ENCODE measurements at regions not wholly inside any gene's neighbourhood (a gene's known extent, or its start where the extent isn't known, plus 50 kb on each side); places are given as distances from the start of the nearest gene placed in this dataset.

GRCh38 chr12:67498991-67499390 lies 149.6 kb upstream of the DYRK2 start (continued):
- no peak for TF ChIP-seq NCOR1 (IDR thresholded peaks at IDR 0.05)
- no peak for TF ChIP-seq ARNT (IDR thresholded peaks at IDR 0.05)
- no peak for TF ChIP-seq SNAPC5 (CRISPR knock-in tag; IDR thresholded peaks at IDR 0.05)
- no peak for TF ChIP-seq KHSRP (IDR thresholded peaks at IDR 0.05)
- TF ChIP-seq TAL1 (IDR thresholded peaks at IDR 0.05): no peak
- no peak for TF ChIP-seq CBFA2T2 (conservative IDR thresholded peaks at IDR 0.05)
- TF ChIP-seq SPI1 (IDR thresholded peaks at IDR 0.05; ENCODE audit: borderline replicate concordance, low read depth, low read length): no peak
- no peak for TF ChIP-seq POLR2G (IDR thresholded peaks at IDR 0.05; ENCODE audit: low read depth, low read length)
- no peak for TF ChIP-seq SMC3 (conservative IDR thresholded peaks at IDR 0.05; ENCODE audit: insufficient read depth, low read depth, low read length)

- no peak for FAIRE-seq
- WGBS (ENCODE audit: insufficient coverage, low coverage, missing lambda C conversion rate): 0% methylated on average over 2 of the region's 2 CpGs
These were observed 147.2 kb upstream of the DYRK2 start for GRCh38 chr12:67501362-67501761.

More at GRCh38 chr12:67501362-67501761, 147.2 kb upstream of the DYRK2 start:
- TF ChIP-seq RBM15 (IDR thresholded peaks at IDR 0.05; ENCODE audit: insufficient read depth, low read length): no peak
- TF ChIP-seq ZNF717 (CRISPR knock-in tag; IDR thresholded peaks at IDR 0.05): no peak
- TF ChIP-seq ZNF740 (CRISPR knock-in tag; IDR thresholded peaks at IDR 0.05): no peak
- no peak for TF ChIP-seq ZNF740 (tag; IDR thresholded peaks at IDR 0.05)
- no peak for TF ChIP-seq CBX1 (IDR thresholded peaks at IDR 0.05; ENCODE audit: low read depth)
- H3K36me3 ChIP-seq (ENCODE audit: control insufficient read depth, insufficient read depth, low read length): no peaks in the 10 kb centered on the region
- H3K4me1 ChIP-seq (replicated peaks in 1 of 2; ENCODE audit: control insufficient read depth in 2 of 2, insufficient read depth in 2 of 2, low read length in 2 of 2): no peaks in the 10 kb centered on the region
- H3K9me1 ChIP-seq (ENCODE audit: control insufficient read depth, insufficient read depth, low read length): no peaks in the 10 kb centered on the region
- no peak overlapping the region for H3K4me3 ChIP-seq
- H3K9ac ChIP-seq (ENCODE audit: insufficient read depth in 1 of 2, low read depth in 2 of 2, low read length in 2 of 2): no peak overlapping the region
- H4K20me1 ChIP-seq (replicated peaks; ENCODE audit: control insufficient read depth, insufficient read depth, low read length): no peaks in the 10 kb centered on the region
- no peaks in the 10 kb centered on the region for H3K27me3 ChIP-seq (ENCODE audit: control insufficient read depth in 2 of 2, insufficient read depth in 2 of 2, low read length in 2 of 2)
- ChIA-PET CTCF (ENCODE audit: low intra/inter-chr PET ratio) (no interaction called here), POLR2A (no interaction called here)
- in situ Hi-C loops (cut with MboI) (no loop called here), intact Hi-C loops (cut with micrococcal nuclease) (no loop called here)
- no peaks in the 10 kb centered on the region for H3K9me3 ChIP-seq (replicated peaks; ENCODE audit: control insufficient read depth, insufficient read depth, low read depth, low read length)
- no peaks in the 10 kb centered on the region for H3K79me2 ChIP-seq (ENCODE audit: control insufficient read depth, insufficient read depth, low read length)
- no peak for DNase-seq (ENCODE audit: extremely low read depth in 1 of 4, low spot score in 3 of 4)
- H3K27ac ChIP-seq (ENCODE audit: extremely low read depth, low read depth, low read length): no peak overlapping the region
- no peak for ATAC-seq
- H2AFZ ChIP-seq (ENCODE audit: low read depth, low read length): no peak overlapping the region
- no peak overlapping the region for H3K4me2 ChIP-seq (ENCODE audit: insufficient read depth, low read length)
- BruUV-seq (replicated peaks): no TSS peak

Data from K562 (cell line).